ENCODE measurements at regions not wholly inside any gene's neighbourhood (a gene's known extent, or its start where the extent isn't known, plus 50 kb on each side); places are given as distances from the start of the nearest gene placed in this dataset.

- H3K27me3 ChIP-seq (ENCODE audit: insufficient read depth, low read length) = no peaks in the 10 kb centered on the region
- no peak overlapping the region for H3K4me3 ChIP-seq (ENCODE audit: low read length)
- H3K9me3 ChIP-seq (ENCODE audit: insufficient read depth, low read depth, low read length) = no peaks in the 10 kb centered on the region
- H3K9ac ChIP-seq (ENCODE audit: low read depth, low read length) = no peak overlapping the region
- H3K27ac ChIP-seq (ENCODE audit: low read length) = no peak overlapping the region
- no peaks in the 10 kb centered on the region for H3K36me3 ChIP-seq (ENCODE audit: insufficient read depth, low read depth, low read length)
- peaks cover 7% of the 10 kb centered on the region; the same call in 1 of the 2 replicates for H3K4me1 ChIP-seq (ENCODE audit: insufficient read depth, low read length)
Measured at GRCh38 chr2:220221992-220222391, 594.6 kb downstream of the SLC4A3 start.

- Histone ChIP-seq H3K27ac (ENCODE audit: low read length) (no peak overlapping the region), H3K9me3 (ENCODE audit: insufficient read depth, low read depth, low read length) (no peaks in the 10 kb centered on the region), H3K36me3 (ENCODE audit: insufficient read depth, low read depth, low read length) (no peaks in the 10 kb centered on the region), H3K4me3 (ENCODE audit: low read length) (no peak overlapping the region), H3K27me3 (ENCODE audit: insufficient read depth, low read length) (no peaks in the 10 kb centered on the region), H3K9ac (ENCODE audit: low read depth, low read length) (no peak overlapping the region), H3K4me1 (ENCODE audit: insufficient read depth, low read length) (peaks cover 11% of the 10 kb centered on the region)
Measured at GRCh38 chr2:220224691-220225543, 597.5 kb downstream of the SLC4A3 start.

- no peaks in the 10 kb centered on the region for H3K9me3 ChIP-seq (ENCODE audit: insufficient read depth, low read depth, low read length)
- no peak overlapping the region for H3K4me3 ChIP-seq (ENCODE audit: low read length)
- no peak overlapping the region for H3K9ac ChIP-seq (ENCODE audit: low read depth, low read length)
- peaks cover 6% of the 10 kb centered on the region; the same call in 1 of the 2 replicates for H3K4me1 ChIP-seq (ENCODE audit: insufficient read depth, low read length)
- no peaks in the 10 kb centered on the region for H3K36me3 ChIP-seq (ENCODE audit: insufficient read depth, low read depth, low read length)
- no peak overlapping the region for H3K27ac ChIP-seq (ENCODE audit: low read length)
- no peaks in the 10 kb centered on the region for H3K27me3 ChIP-seq (ENCODE audit: insufficient read depth, low read length)
Measured at GRCh38 chr2:220226076-220226475, 598.6 kb downstream of the SLC4A3 start.

GRCh38 chr2:220226546-220226945, 599.1 kb downstream of the SLC4A3 start:
- H3K4me3 ChIP-seq (ENCODE audit: low read length) = no peak overlapping the region
- H3K9ac ChIP-seq (ENCODE audit: low read depth, low read length) = no peak overlapping the region
- H3K9me3 ChIP-seq (ENCODE audit: insufficient read depth, low read depth, low read length) = no peaks in the 10 kb centered on the region
- no peaks in the 10 kb centered on the region for H3K27me3 ChIP-seq (ENCODE audit: insufficient read depth, low read length)
- peaks cover 6% of the 10 kb centered on the region; the same call in 1 of the 2 replicates for H3K4me1 ChIP-seq (ENCODE audit: insufficient read depth, low read length)
- H3K27ac ChIP-seq (ENCODE audit: low read length) = no peak overlapping the region
- H3K36me3 ChIP-seq (ENCODE audit: insufficient read depth, low read depth, low read length) = no peaks in the 10 kb centered on the region

- Histone ChIP-seq H3K9me3 (ENCODE audit: insufficient read depth, low read depth, low read length) (no peaks in the 10 kb centered on the region), H3K27ac (ENCODE audit: low read length) (no peak overlapping the region), H3K27me3 (ENCODE audit: insufficient read depth, low read length) (no peaks in the 10 kb centered on the region), H3K4me1 (ENCODE audit: insufficient read depth, low read length) (peaks cover 6% of the 10 kb centered on the region; the same call in 1 of the 2 replicates), H3K36me3 (ENCODE audit: insufficient read depth, low read depth, low read length) (no peaks in the 10 kb centered on the region), H3K9ac (ENCODE audit: low read depth, low read length) (no peak overlapping the region), H3K4me3 (ENCODE audit: low read length) (no peak overlapping the region)
Measured at GRCh38 chr2:220227266-220227920, 600.0 kb downstream of the SLC4A3 start.

- Histone ChIP-seq H3K9ac (ENCODE audit: low read depth, low read length) (no peak overlapping the region), H3K27me3 (ENCODE audit: insufficient read depth, low read length) (no peaks in the 10 kb centered on the region), H3K9me3 (ENCODE audit: insufficient read depth, low read depth, low read length) (no peaks in the 10 kb centered on the region), H3K36me3 (ENCODE audit: insufficient read depth, low read depth, low read length) (no peaks in the 10 kb centered on the region), H3K27ac (ENCODE audit: low read length) (no peak overlapping the region), H3K4me3 (ENCODE audit: low read length) (no peak overlapping the region), H3K4me1 (ENCODE audit: insufficient read depth, low read length) (peaks cover 6% of the 10 kb centered on the region; the same call in 1 of the 2 replicates)
Measured at GRCh38 chr2:220228310-220229006, 601.0 kb downstream of the SLC4A3 start.

DNA sequence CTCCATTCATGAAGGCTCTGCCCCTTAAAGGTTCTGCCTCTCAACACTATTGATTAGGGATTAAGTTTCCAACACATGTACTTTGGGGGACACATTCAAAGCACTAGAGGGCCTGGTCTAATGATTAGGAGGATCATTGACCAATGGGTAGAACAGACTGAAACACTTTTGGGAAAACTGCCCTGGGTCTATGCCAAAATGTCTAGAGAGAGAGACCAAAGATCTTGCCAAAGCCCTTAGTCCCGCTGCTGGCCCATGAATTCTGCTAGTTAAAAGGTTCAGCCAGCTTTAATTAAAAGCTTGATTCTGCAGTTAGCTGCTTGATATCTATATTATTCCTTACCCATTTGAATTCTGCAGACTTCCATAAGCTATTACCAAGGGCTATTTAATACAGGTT, 613.2 kb downstream of the SLC4A3 start:
- H3K4me3 ChIP-seq (ENCODE audit: low read length) = no peak overlapping the region
- no peaks in the 10 kb centered on the region for H3K36me3 ChIP-seq (ENCODE audit: insufficient read depth, low read depth, low read length)
- no peaks in the 10 kb centered on the region for H3K27me3 ChIP-seq (ENCODE audit: insufficient read depth, low read length)
- H3K9ac ChIP-seq (ENCODE audit: low read depth, low read length) = no peak overlapping the region
- H3K27ac ChIP-seq (ENCODE audit: low read length) = no peak overlapping the region
- no peaks in the 10 kb centered on the region for H3K9me3 ChIP-seq (ENCODE audit: insufficient read depth, low read depth, low read length)
- H3K4me1 ChIP-seq (ENCODE audit: insufficient read depth, low read length) = no peaks in the 10 kb centered on the region

DNA sequence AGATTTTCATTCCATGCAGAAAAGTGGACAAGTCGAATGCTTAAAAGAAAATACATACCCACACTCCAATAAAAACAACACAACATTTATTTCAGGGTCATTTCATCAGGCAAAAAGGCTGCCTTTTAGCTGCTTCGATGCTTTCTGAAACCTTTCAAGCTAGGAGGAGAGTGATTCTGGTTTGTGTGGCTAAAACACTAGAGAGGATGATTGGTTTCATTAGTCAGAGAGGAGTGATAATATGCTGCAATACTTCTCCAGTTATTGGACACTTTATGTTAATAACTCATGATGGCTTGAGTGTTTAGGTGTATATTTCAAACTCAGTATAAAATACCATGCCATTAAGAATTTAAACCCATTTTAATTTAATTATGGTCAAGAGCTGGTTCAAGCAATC, 614.0 kb downstream of the SLC4A3 start:
- no peaks in the 10 kb centered on the region for H3K9me3 ChIP-seq (ENCODE audit: insufficient read depth, low read depth, low read length)
- no peaks in the 10 kb centered on the region for H3K4me1 ChIP-seq (ENCODE audit: insufficient read depth, low read length)
- no peaks in the 10 kb centered on the region for H3K27me3 ChIP-seq (ENCODE audit: insufficient read depth, low read length)
- H3K27ac ChIP-seq (ENCODE audit: low read length) = no peak overlapping the region
- H3K36me3 ChIP-seq (ENCODE audit: insufficient read depth, low read depth, low read length) = no peaks in the 10 kb centered on the region
- no peak overlapping the region for H3K9ac ChIP-seq (ENCODE audit: low read depth, low read length)
- no peak overlapping the region for H3K4me3 ChIP-seq (ENCODE audit: low read length)

DNA sequence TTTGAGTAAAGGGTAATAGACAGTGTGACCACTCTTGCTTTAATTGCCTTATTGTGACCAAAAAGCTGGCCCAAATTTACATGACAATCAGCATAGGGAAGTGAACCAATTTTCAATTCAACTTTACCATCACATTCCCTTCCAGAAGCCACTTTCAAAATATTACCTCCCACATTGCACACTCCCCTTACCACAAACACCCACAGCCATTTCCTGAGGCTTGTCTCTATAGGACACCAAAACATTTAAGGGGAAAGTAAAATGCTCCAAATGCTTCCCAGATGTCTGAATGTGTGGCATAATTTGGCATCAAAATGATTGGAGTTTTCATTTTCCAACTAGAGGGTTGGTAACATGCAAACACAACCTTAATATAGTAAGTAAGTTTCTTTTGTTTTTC, 616.1 kb downstream of the SLC4A3 start:
- H3K4me1 ChIP-seq (ENCODE audit: insufficient read depth, low read length) = no peaks in the 10 kb centered on the region
- H3K36me3 ChIP-seq (ENCODE audit: insufficient read depth, low read depth, low read length) = no peaks in the 10 kb centered on the region
- H3K9ac ChIP-seq (ENCODE audit: low read depth, low read length) = no peak overlapping the region
- H3K9me3 ChIP-seq (ENCODE audit: insufficient read depth, low read depth, low read length) = no peaks in the 10 kb centered on the region
- H3K27me3 ChIP-seq (ENCODE audit: insufficient read depth, low read length) = no peaks in the 10 kb centered on the region
- H3K4me3 ChIP-seq (ENCODE audit: low read length) = no peak overlapping the region
- H3K27ac ChIP-seq (ENCODE audit: low read length) = no peak overlapping the region

DNA sequence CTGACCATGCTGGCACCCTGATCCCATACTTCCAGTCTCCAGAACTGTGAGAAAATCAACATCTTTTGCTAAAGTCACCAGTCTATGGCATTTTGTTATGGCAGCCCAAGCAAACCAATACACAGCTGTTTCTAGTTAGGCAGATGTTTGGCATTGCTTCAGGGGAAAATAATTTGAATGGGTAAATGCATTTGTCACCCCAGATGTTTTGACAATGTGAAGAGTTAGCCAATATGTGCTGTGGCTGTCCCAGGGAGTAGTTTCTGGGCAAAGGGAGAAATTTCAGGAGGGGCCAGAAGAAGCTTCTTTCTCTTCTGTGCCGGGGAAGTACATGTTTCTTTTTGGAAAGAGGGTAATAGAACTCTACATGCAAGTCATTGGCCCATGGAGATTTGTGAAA, 619.0 kb downstream of the SLC4A3 start:
- H3K27ac ChIP-seq (ENCODE audit: low read length) = no peak overlapping the region
- H3K27me3 ChIP-seq (ENCODE audit: insufficient read depth, low read length) = no peaks in the 10 kb centered on the region
- no peaks in the 10 kb centered on the region for H3K9me3 ChIP-seq (ENCODE audit: insufficient read depth, low read depth, low read length)
- H3K9ac ChIP-seq (ENCODE audit: low read depth, low read length) = no peak overlapping the region
- no peak overlapping the region for H3K4me3 ChIP-seq (ENCODE audit: low read length)
- no peaks in the 10 kb centered on the region for H3K36me3 ChIP-seq (ENCODE audit: insufficient read depth, low read depth, low read length)
- no peaks in the 10 kb centered on the region for H3K4me1 ChIP-seq (ENCODE audit: insufficient read depth, low read length)

DNA sequence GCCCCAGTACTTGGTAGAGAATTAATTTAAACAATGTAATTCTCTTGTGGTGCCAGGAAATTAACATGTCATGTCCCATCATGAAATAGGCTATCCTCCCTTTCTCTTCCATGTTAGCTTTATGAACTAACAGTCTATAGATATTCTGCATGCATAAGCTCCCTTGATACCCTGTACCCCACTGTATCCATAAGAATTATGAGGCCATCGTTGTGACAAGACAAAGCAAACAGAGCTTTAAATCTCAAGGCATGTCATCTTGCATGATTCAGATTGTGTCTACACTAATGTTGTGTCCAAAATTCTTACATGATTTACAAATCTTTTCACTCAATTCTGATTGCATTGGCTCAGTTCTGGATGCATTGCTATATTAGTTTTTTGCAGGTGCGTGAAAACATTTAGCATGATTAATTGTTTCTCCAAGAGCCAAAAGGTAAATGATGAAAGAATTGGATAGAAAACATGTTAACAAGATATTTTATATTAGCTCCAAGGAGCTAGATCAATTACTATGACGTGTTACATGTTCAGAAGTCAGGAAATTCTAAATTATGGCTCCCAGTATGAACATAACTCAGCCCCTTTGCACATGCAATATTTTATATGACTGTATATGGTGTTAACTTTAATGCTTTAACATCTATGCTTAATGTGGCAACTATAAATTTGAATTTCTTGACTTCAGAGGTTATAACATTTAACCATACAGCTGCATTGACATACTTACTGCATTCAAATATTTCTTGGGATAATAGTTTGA, 620.3 kb downstream of the SLC4A3 start:
- Histone ChIP-seq H3K9me3 (ENCODE audit: insufficient read depth, low read depth, low read length) (no peaks in the 10 kb centered on the region), H3K4me1 (ENCODE audit: insufficient read depth, low read length) (no peaks in the 10 kb centered on the region), H3K27ac (ENCODE audit: low read length) (no peak overlapping the region), H3K27me3 (ENCODE audit: insufficient read depth, low read length) (no peaks in the 10 kb centered on the region), H3K4me3 (ENCODE audit: low read length) (no peak overlapping the region), H3K9ac (ENCODE audit: low read depth, low read length) (no peak overlapping the region), H3K36me3 (ENCODE audit: insufficient read depth, low read depth, low read length) (no peaks in the 10 kb centered on the region)
